H1 (cell line): ENCODE measurements at regions not wholly inside any gene's neighbourhood (a gene's known extent, or its start where the extent isn't known, plus 50 kb on each side); places are given as distances from the start of the nearest gene placed in this dataset.

ENCODE experiments used
- CTCF ChIA-PET: fragments of 300-600 bp; sonication (Branson Sonifier 250); formaldehyde crosslinking; loops from one replicate; lab custom pipeline; 2021; ENCODE audit not compliant: partially characterized antibody; lab: Charles Lee
- POLR2A ChIA-PET: fragments of 300-600 bp; sonication (Branson Sonifier 250); formaldehyde crosslinking; loops from one replicate; lab custom pipeline; 2021; ENCODE audit warnings: inconsistent platforms; ENCODE audit not compliant: partially characterized antibody; lab: Charles Lee
- DNase-seq, 2 experiments: peaks; one replicate each; pipeline versions ENCODE4 v3.0.0 to v3.0.0-alpha.2; 2010 to 2022; ENCODE audit warnings: low spot score in 2 of 2, low read depth in 1 of 2, mixed read lengths in 1 of 2
- FAIRE-seq: peaks from 2 replicates; lab custom pipeline; 2011; peaks lifted over from hg19 to GRCh38; lab: Jason Lieb, UNC
- H2AFZ ChIP-seq: 2 replicates; pipeline ENCODE4 v1.8.1; 2012; ENCODE audit warnings: low read length, inconsistent platforms
- H2AK5ac ChIP-seq: 2 replicates; pipeline ENCODE4 v1.6.1; 2013; ENCODE audit warnings: low read depth, low read length
- H2BK120ac ChIP-seq: replicated peaks from 2 replicates; pipeline ENCODE3; 2013; ENCODE audit warnings: low read depth, low read length, inconsistent platforms
- H2BK12ac ChIP-seq: 2 replicates; pipeline ENCODE4 v1.6.1; 2013; ENCODE audit warnings: low read depth, low read length
- H2BK15ac ChIP-seq: 2 replicates; pipeline ENCODE4 v1.6.1; 2013; ENCODE audit warnings: low read length
- H2BK20ac ChIP-seq: 2 replicates; pipeline ENCODE4 v1.6.1; 2013; ENCODE audit warnings: low read length
- H2BK5ac ChIP-seq: 2 replicates; pipeline ENCODE4 v1.6.1; 2013; ENCODE audit warnings: low read depth, low read length
- H3K14ac ChIP-seq: 2 replicates; pipeline ENCODE4 v1.6.1; 2013; ENCODE audit warnings: inconsistent platforms; ENCODE audit not compliant: insufficient read length
- H3K18ac ChIP-seq: 2 replicates; pipeline ENCODE4 v1.6.1; 2013; ENCODE audit warnings: low read length; ENCODE audit errors: extremely low read depth
- H3K23ac ChIP-seq: 2 replicates; pipeline ENCODE4 v1.6.1; 2013; ENCODE audit warnings: inconsistent platforms; ENCODE audit not compliant: insufficient read length
- H3K23me2 ChIP-seq: 2 replicates; pipeline ENCODE4 v1.6.1; 2013; ENCODE audit warnings: low read depth, low read length
- H3K27ac ChIP-seq: 2 replicates; pipeline ENCODE4 v1.6.1; 2011; ENCODE audit warnings: low read depth, low read length, inconsistent platforms
- H3K27me3 ChIP-seq, 4 experiments: replicated peaks in 1 of 4; 1 replicate in 1 of 4; 2 replicates in 3 of 4; pipeline versions ENCODE4 v1.6.1 to v1.8.1; 2011 to 2013; ENCODE audit warnings: low read length in 3 of 4, mild to moderate bottlenecking in 3 of 4, inconsistent platforms in 2 of 4, mixed read lengths in 2 of 4, moderate library complexity in 1 of 4; ENCODE audit not compliant: control insufficient read depth in 3 of 4, insufficient read depth in 3 of 4; ENCODE audit errors: extremely low read depth in 1 of 4
- H3K36me3 ChIP-seq, 4 experiments: 2 replicates each; pipeline versions ENCODE4 v1.6.1 to v1.8.1; 2011 to 2013; ENCODE audit warnings: mild to moderate bottlenecking in 4 of 4, low read length in 3 of 4, moderate library complexity in 2 of 4, control low read depth in 1 of 4, inconsistent platforms in 1 of 4; ENCODE audit not compliant: insufficient read depth in 4 of 4, control insufficient read depth in 2 of 4
- H3K4ac ChIP-seq: replicated peaks from 2 replicates; pipeline ENCODE3; 2013; ENCODE audit warnings: low read length, low read depth, mixed read lengths, inconsistent platforms; ENCODE audit not compliant: insufficient read length
- H3K4me1 ChIP-seq, 4 experiments: replicated peaks in 1 of 4; 1 replicate in 1 of 4; 2 replicates in 3 of 4; pipeline versions ENCODE4 v1.6.1 to v1.8.1; 2011 to 2013; ENCODE audit warnings: low read length in 3 of 4, inconsistent platforms in 2 of 4, mixed read lengths in 1 of 4; ENCODE audit not compliant: insufficient read depth in 4 of 4, control insufficient read depth in 3 of 4
- H3K4me2 ChIP-seq, 2 experiments: 2 replicates each; pipeline versions ENCODE4 v1.6.1 to v1.8.1; 2011 to 2013; ENCODE audit warnings: low read depth in 2 of 2, low read length in 2 of 2, control low read depth in 1 of 2, inconsistent platforms in 1 of 2, mild to moderate bottlenecking in 1 of 2; ENCODE audit not compliant: insufficient read depth in 1 of 2
- H3K4me3 ChIP-seq, 4 experiments: fragments of 200-600, 300-600 bp in 1 of 4; sonication (generic), shearing (Covaris generic), sonication (Bioruptor Twin) in 1 of 4; 2 replicates each; pipeline versions ENCODE4 v1.5.1 to v1.8.1; 2011 to 2016; ENCODE audit warnings: low read length in 4 of 4, low read depth in 3 of 4, control low read depth in 2 of 4, inconsistent platforms in 2 of 4, mild to moderate bottlenecking in 2 of 4, mixed read lengths in 1 of 4, moderate library complexity in 1 of 4; ENCODE audit not compliant: insufficient read depth in 2 of 4; ENCODE audit errors: extremely low read depth in 1 of 4
- H3K56ac ChIP-seq: replicated peaks from 2 replicates; pipeline ENCODE3; 2013; ENCODE audit warnings: low read depth, mild to moderate bottlenecking, mixed read lengths, low read length, inconsistent platforms; ENCODE audit not compliant: insufficient read length
- H3K79me1 ChIP-seq: 2 replicates; pipeline ENCODE4 v1.6.1; 2013; ENCODE audit warnings: low read depth, low read length, control low read depth
- H3K79me2 ChIP-seq, 2 experiments: 2 replicates each; pipeline versions ENCODE4 v1.6.1 to v1.8.1; 2012 to 2013; ENCODE audit warnings: low read length in 2 of 2, mild to moderate bottlenecking in 2 of 2, inconsistent platforms in 1 of 2; ENCODE audit not compliant: insufficient read depth in 2 of 2, control insufficient read depth in 1 of 2
- H3K9ac ChIP-seq, 4 experiments: replicated peaks in 1 of 4; 1 replicate in 1 of 4; 2 replicates in 3 of 4; pipeline versions ENCODE4 v1.6.1 to v1.8.1; 2011 to 2013; ENCODE audit warnings: low read depth in 3 of 4, low read length in 3 of 4, control low read depth in 2 of 4, mild to moderate bottlenecking in 2 of 4, moderate library complexity in 2 of 4, inconsistent platforms in 1 of 4; ENCODE audit errors: extremely low read depth in 1 of 4
- H3K9me3 ChIP-seq, 2 experiments: 2 replicates each; pipeline versions ENCODE4 v1.6.1 to v1.8.1; 2012 to 2013; ENCODE audit warnings: mild to moderate bottlenecking in 2 of 2, moderate library complexity in 2 of 2, control low read depth in 1 of 2, inconsistent platforms in 1 of 2, low read depth in 1 of 2, low read length in 1 of 2, mixed read lengths in 1 of 2; ENCODE audit not compliant: insufficient read depth in 2 of 2
- H4K20me1 ChIP-seq, 2 experiments: replicated peaks in 1 of 2; 2 replicates each; pipeline versions ENCODE3 to v1.8.1; 2011 to 2013; ENCODE audit warnings: inconsistent platforms in 2 of 2, low read length in 2 of 2, mild to moderate bottlenecking in 1 of 2; ENCODE audit not compliant: insufficient read depth in 2 of 2, control insufficient read depth in 1 of 2
- H4K5ac ChIP-seq: 2 replicates; pipeline ENCODE4 v1.6.1; 2013; ENCODE audit warnings: low read length, low read depth, mixed read lengths, inconsistent platforms; ENCODE audit not compliant: insufficient read length
- H4K8ac ChIP-seq: 2 replicates; pipeline ENCODE4 v1.8.0; 2013; ENCODE audit warnings: mild to moderate bottlenecking, moderate library complexity, low read length, inconsistent platforms; ENCODE audit not compliant: insufficient read depth; ENCODE audit errors: extremely low read depth
- H4K91ac ChIP-seq: replicated peaks from 2 replicates; pipeline ENCODE3; 2013; ENCODE audit warnings: low read length, mixed read lengths, inconsistent platforms; ENCODE audit not compliant: insufficient read length
- ATF3 ChIP-seq: IDR thresholded peaks from 2 replicates; pipeline ENCODE4 v1.6.1; 2011; ENCODE audit warnings: low read depth, mild to moderate bottlenecking, low read length; ENCODE audit not compliant: insufficient read depth
- BRCA1 ChIP-seq: IDR thresholded peaks from 2 replicates; pipeline ENCODE4 v1.6.1; 2012; ENCODE audit warnings: low read depth, low read length, improper control_type of control experiment
- CBX8 ChIP-seq: fragments of 300-800, 300-1000 bp; sonication (generic); IDR thresholded peaks from 2 replicates; pipeline ENCODE4 v1.7.1; 2016; ENCODE audit warnings: low read depth, low read length, borderline replicate concordance
- EGR1 ChIP-seq: IDR thresholded peaks from 2 replicates; pipeline ENCODE4 v1.6.1; 2011; ENCODE audit warnings: low read depth, low read length, borderline replicate concordance
- KDM1A ChIP-seq: fragments of 200-600, 300-600 bp; sonication (generic); IDR thresholded peaks from 2 replicates; pipeline ENCODE4 v1.7.1; 2016; ENCODE audit warnings: mild to moderate bottlenecking, low read length, borderline replicate concordance
- MAFK ChIP-seq: IDR thresholded peaks from 2 replicates; pipeline ENCODE4 v1.6.1; 2012; ENCODE audit warnings: low read depth, mild to moderate bottlenecking, improper control_type of control experiment, low read length
- NRF1 ChIP-seq: IDR thresholded peaks from 2 replicates; pipeline ENCODE4 v1.6.1; 2011; ENCODE audit warnings: mild to moderate bottlenecking, low read depth, low read length, improper control_type of control experiment
- POU5F1 ChIP-seq: IDR thresholded peaks from 2 replicates; pipeline ENCODE4 v1.6.1; 2011; ENCODE audit warnings: low read depth, mild to moderate bottlenecking, low read length, moderate library complexity
- SAP30 ChIP-seq: fragments of 300-600 bp; sonication (generic); IDR thresholded peaks from 2 replicates; pipeline ENCODE4 v1.7.1; 2012; ENCODE audit warnings: low read length, moderate library complexity, mild to moderate bottlenecking, inconsistent platforms; ENCODE audit not compliant: insufficient read depth, insufficient replicate concordance
- SUZ12 ChIP-seq: fragments of 200-600 bp; sonication (generic); IDR thresholded peaks from 2 replicates; pipeline ENCODE4 v1.6.1; 2012; ENCODE audit warnings: mild to moderate bottlenecking, inconsistent platforms, low read length, moderate library complexity, mixed read lengths
- TAF7 ChIP-seq: optimal IDR thresholded peaks from 2 replicates; pipeline ENCODE3; 2011; ENCODE audit warnings: low read depth, mild to moderate bottlenecking, inconsistent platforms, low read length, moderate library complexity, borderline replicate concordance
- WGBS, 2 experiments: shearing (Covaris generic) in 1 of 2; methylation state at CpG; one replicate each; pipeline versions ENCODE4 v1.1.6 to v1.1.7; 2013 to 2015; ENCODE audit warnings: low lambda C conversion rate in 2 of 2, mixed read lengths in 2 of 2, inconsistent platforms in 1 of 2, low coverage in 1 of 2, missing lambda C conversion rate in 1 of 2; ENCODE audit not compliant: insufficient replicate concordance in 2 of 2, insufficient coverage in 1 of 2, insufficient read length in 1 of 2; ENCODE audit errors: extremely low coverage in 1 of 2, missing lambda C conversion rate in 1 of 2; 5-methylcytosine and 5-hydroxymethylcytosine counted together
- TF ChIP-seq, protein P1 (sequence below), 3 experiments: IDR thresholded peaks; 1 replicate in 2 of 3; 2 replicates in 1 of 3; pipeline versions ENCODE4 v1.5.1 to v1.6.1; 2011; ENCODE audit warnings: low read length in 3 of 3, mild to moderate bottlenecking in 3 of 3, inconsistent platforms in 2 of 3, low read depth in 1 of 3, moderate library complexity in 1 of 3; ENCODE audit not compliant: insufficient read depth in 1 of 3; ENCODE audit errors: control extremely low read depth in 1 of 3

DNA sequence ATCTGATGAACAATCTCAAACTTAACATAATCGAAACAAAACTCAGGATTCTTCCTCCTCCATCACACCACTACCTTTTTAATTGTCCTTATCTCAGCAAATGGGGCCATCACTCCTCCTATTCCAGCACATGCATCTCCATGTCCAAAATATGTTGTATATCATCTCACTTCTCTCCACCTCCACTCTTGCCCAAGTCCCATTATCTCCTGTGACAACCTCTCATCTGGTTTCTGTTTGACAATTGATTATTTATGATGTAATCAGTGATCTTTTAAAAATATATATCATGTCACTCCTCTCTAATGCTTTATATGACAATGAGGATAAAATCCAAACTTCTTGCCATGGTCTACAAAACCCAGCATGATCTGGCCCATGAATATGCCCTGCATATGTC, 200.8 kb upstream of the HMGA2 start:
- no peak overlapping the region for H2BK120ac ChIP-seq
- no peak overlapping the region for H3K4ac ChIP-seq
- no peak for FAIRE-seq
- ChIA-PET CTCF (no interaction called here), POLR2A (no interaction called here)
- H4K91ac ChIP-seq: no peak overlapping the region
- no peaks in the 10 kb centered on the region for H3K79me2 ChIP-seq
- H4K20me1 ChIP-seq: no peaks in the 10 kb centered on the region
- no peak overlapping the region for H3K18ac ChIP-seq
- DNase-seq: no peak
- no peaks in the 10 kb centered on the region for H3K4me1 ChIP-seq
- no peaks in the 10 kb centered on the region for H3K36me3 ChIP-seq
- no peak overlapping the region for H2BK15ac ChIP-seq
- no peak overlapping the region for H3K4me3 ChIP-seq
- no peak overlapping the region for H2AK5ac ChIP-seq
- no peaks in the 10 kb centered on the region; a peak in 1 of 7 replicates for H3K27me3 ChIP-seq
- no peak overlapping the region for H2BK12ac ChIP-seq
- 82% methylated on average over 1 of the region's 1 CpG; no CpG with 5 or more reads in 1 of the 2 experiments for WGBS, 2 experiments
- H3K79me1 ChIP-seq: no peaks in the 10 kb centered on the region
- H3K23ac ChIP-seq: no peak overlapping the region
- H2BK20ac ChIP-seq: no peak overlapping the region
- H3K56ac ChIP-seq: peak overlapping the region; percentile 85
- no peak overlapping the region for H2AFZ ChIP-seq
- H2BK5ac ChIP-seq: no peak overlapping the region
- H3K9me3 ChIP-seq: no peaks in the 10 kb centered on the region
- H3K14ac ChIP-seq: no peak overlapping the region
- no peaks in the 10 kb centered on the region; the same call in 1 of the 2 replicates for H3K23me2 ChIP-seq
- no peak overlapping the region for H3K4me2 ChIP-seq
- no peak overlapping the region for H4K8ac ChIP-seq
- H3K9ac ChIP-seq: no peak overlapping the region
- no peak overlapping the region for H4K5ac ChIP-seq
- H3K27ac ChIP-seq: no peak overlapping the region
- TF ChIP-seq SUZ12: no peak
- no peak for TF ChIP-seq POU5F1
- TF ChIP-seq CBX8: no peak
- TF ChIP-seq BRCA1: no peak
- TF ChIP-seq MAFK: no peak
- TF ChIP-seq NRF1: no peak
- TF ChIP-seq, protein P1, sequence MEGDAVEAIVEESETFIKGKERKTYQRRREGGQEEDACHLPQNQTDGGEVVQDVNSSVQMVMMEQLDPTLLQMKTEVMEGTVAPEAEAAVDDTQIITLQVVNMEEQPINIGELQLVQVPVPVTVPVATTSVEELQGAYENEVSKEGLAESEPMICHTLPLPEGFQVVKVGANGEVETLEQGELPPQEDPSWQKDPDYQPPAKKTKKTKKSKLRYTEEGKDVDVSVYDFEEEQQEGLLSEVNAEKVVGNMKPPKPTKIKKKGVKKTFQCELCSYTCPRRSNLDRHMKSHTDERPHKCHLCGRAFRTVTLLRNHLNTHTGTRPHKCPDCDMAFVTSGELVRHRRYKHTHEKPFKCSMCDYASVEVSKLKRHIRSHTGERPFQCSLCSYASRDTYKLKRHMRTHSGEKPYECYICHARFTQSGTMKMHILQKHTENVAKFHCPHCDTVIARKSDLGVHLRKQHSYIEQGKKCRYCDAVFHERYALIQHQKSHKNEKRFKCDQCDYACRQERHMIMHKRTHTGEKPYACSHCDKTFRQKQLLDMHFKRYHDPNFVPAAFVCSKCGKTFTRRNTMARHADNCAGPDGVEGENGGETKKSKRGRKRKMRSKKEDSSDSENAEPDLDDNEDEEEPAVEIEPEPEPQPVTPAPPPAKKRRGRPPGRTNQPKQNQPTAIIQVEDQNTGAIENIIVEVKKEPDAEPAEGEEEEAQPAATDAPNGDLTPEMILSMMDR (IDR thresholded peaks at IDR 0.05; ENCODE audit: control extremely low read depth in 1 of 3, insufficient read depth in 1 of 3, low read depth in 1 of 3, low read length in 3 of 3): no peak
- TF ChIP-seq ATF3: no peak
- no peak for TF ChIP-seq TAF7
- TF ChIP-seq KDM1A: no peak
- TF ChIP-seq SAP30: no peak
- no peak for TF ChIP-seq EGR1
